PC-9 (cell line): ENCODE measurements at regions not wholly inside any gene's neighbourhood (a gene's known extent, or its start where the extent isn't known, plus 50 kb on each side); places are given as distances from the start of the nearest gene placed in this dataset.

ENCODE experiments used
- BruUV-seq: library from RNA; stranded (reverse); fragments of 400-500 nt; replicated peaks from 2 replicates; lab custom pipeline; 2021; lab: Mats Ljungman, UMichigan
- CTCF ChIA-PET: fragments of 300-600 bp; sonication (Branson Sonifier 250); formaldehyde crosslinking; loops from one replicate; lab custom pipeline; 2022; ENCODE audit warnings: antibody characterized with exemption; lab: Charles Lee
- POLR2A ChIA-PET: fragments of 300-600 bp; sonication (Branson Sonifier 250); formaldehyde crosslinking; loops from one replicate; lab custom pipeline; 2022; ENCODE audit warnings: antibody characterized with exemption; ENCODE audit not compliant: unreplicated experiment; lab: Charles Lee
- DNase-seq, 2 experiments: peaks; one replicate each; pipeline versions ENCODE4 v3.0.0 to v3.0.0-alpha.2; 2015 to 2022; ENCODE audit warnings: mixed read lengths in 1 of 2
- H2AFZ ChIP-seq: fragments of 200-600 bp; sonication (generic); 2 replicates; pipeline ENCODE4 v1.8.1; 2017; ENCODE audit warnings: antibody characterized with exemption
- H3F3A ChIP-seq: fragments of 200-600 bp; sonication (generic); 2 replicates; pipeline ENCODE4 v1.8.1; 2017; ENCODE audit warnings: antibody characterized with exemption, mild to moderate bottlenecking, low read depth; ENCODE audit not compliant: insufficient read depth
- H3K27ac ChIP-seq: fragments of 200-600 bp; sonication (generic); 2 replicates; pipeline ENCODE4 v1.6.1; 2016; ENCODE audit warnings: mixed run types
- H3K27me3 ChIP-seq: fragments of 200-600 bp; sonication (generic); 2 replicates; pipeline ENCODE4 v1.6.1; 2016; ENCODE audit warnings: low read depth, mixed run types; ENCODE audit not compliant: insufficient read depth
- H3K36me3 ChIP-seq: fragments of 200-600 bp; sonication (generic); 2 replicates; pipeline ENCODE4 v1.6.1; 2016; ENCODE audit warnings: low read depth, mixed run types
- H3K4me1 ChIP-seq: fragments of 200-600 bp; sonication (generic); replicated peaks from 2 replicates; pipeline ENCODE4 v1.6.1; 2016; ENCODE audit warnings: mixed run types; ENCODE audit not compliant: insufficient read depth
- H3K4me2 ChIP-seq: fragments of 200-600 bp; sonication (generic); 2 replicates; pipeline ENCODE4 v1.6.1; 2017; ENCODE audit warnings: mixed run types
- H3K4me3 ChIP-seq: fragments of 200-600 bp; sonication (generic); 2 replicates; pipeline ENCODE4 v1.6.1; 2016; ENCODE audit warnings: mixed run types
- H3K79me2 ChIP-seq: fragments of 200-600 bp; sonication (generic); 2 replicates; pipeline ENCODE4 v1.6.1; 2017; ENCODE audit warnings: low read depth, mixed run types
- H3K9me2 ChIP-seq: fragments of 200-600 bp; sonication (generic); 2 replicates; pipeline ENCODE4 v1.8.1; 2017; ENCODE audit warnings: mild to moderate bottlenecking; ENCODE audit not compliant: insufficient read depth
- H3K9me3 ChIP-seq: fragments of 200-600 bp; sonication (generic); 2 replicates; pipeline ENCODE4 v1.8.1; 2016; ENCODE audit warnings: low read depth; ENCODE audit not compliant: insufficient read depth
- H4K20me1 ChIP-seq: fragments of 200-600 bp; sonication (generic); 2 replicates; pipeline ENCODE4 v1.8.1; 2017; ENCODE audit not compliant: insufficient read depth
- EZH2 ChIP-seq: fragments of 200-600 bp; sonication (generic); IDR thresholded peaks from 2 replicates; pipeline ENCODE4 v1.8.0; 2017; ENCODE audit warnings: antibody characterized with exemption, low read depth
- intact Hi-C: fragments of 100-400 bp; cut with micrococcal nuclease; formaldehyde crosslinking; loops from one replicate; pipeline ENCODE4 v1.10.0; 2022; ENCODE audit not compliant: unreplicated experiment
- TF ChIP-seq, protein P1 (sequence below): fragments of 200-600 bp; sonication (generic); conservative IDR thresholded peaks from 2 replicates; pipeline ENCODE4 v1.6.1; 2017; ENCODE audit warnings: mixed run types, antibody characterized with exemption, mild to moderate bottlenecking, moderate library complexity

DNA sequence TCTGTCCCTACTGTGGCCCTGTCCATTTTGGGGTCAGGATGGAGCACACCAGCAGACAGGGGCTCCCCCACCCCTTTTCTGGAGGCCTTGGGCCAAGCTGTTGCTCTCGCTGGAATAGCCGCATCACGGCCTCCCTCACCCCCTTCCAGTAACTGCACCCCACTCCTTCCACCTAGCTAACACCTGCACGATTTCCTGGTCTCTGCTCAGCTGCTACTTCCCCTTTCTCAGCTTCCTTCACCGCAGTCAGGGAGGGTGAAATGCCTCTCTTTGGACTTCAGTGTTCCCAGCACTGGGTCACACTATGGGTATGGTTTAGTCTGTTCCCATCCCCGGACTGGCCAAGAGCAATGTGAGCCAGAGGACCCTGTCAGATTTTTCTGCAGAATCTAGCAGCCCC lies 400.2 kb downstream of the MCTP2 start:
- no TSS peak for BruUV-seq
- peaks cover 8% of the 10 kb centered on the region for H3K27me3 ChIP-seq
- H3K27ac ChIP-seq = no peak overlapping the region
- DNase-seq = no peak
- H4K20me1 ChIP-seq = no peaks in the 10 kb centered on the region
- H3K36me3 ChIP-seq = no peaks in the 10 kb centered on the region
- TF ChIP-seq, protein P1, sequence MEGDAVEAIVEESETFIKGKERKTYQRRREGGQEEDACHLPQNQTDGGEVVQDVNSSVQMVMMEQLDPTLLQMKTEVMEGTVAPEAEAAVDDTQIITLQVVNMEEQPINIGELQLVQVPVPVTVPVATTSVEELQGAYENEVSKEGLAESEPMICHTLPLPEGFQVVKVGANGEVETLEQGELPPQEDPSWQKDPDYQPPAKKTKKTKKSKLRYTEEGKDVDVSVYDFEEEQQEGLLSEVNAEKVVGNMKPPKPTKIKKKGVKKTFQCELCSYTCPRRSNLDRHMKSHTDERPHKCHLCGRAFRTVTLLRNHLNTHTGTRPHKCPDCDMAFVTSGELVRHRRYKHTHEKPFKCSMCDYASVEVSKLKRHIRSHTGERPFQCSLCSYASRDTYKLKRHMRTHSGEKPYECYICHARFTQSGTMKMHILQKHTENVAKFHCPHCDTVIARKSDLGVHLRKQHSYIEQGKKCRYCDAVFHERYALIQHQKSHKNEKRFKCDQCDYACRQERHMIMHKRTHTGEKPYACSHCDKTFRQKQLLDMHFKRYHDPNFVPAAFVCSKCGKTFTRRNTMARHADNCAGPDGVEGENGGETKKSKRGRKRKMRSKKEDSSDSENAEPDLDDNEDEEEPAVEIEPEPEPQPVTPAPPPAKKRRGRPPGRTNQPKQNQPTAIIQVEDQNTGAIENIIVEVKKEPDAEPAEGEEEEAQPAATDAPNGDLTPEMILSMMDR = no peak
- TF ChIP-seq EZH2 = no peak
- no peaks in the 10 kb centered on the region for H3K79me2 ChIP-seq
- ChIA-PET CTCF (no interaction called here), POLR2A (no interaction called here)
- no peaks in the 10 kb centered on the region for H3K4me1 ChIP-seq
- H2AFZ ChIP-seq = no peak overlapping the region
- intact Hi-C loops = no loop called here
- no peaks in the 10 kb centered on the region for H3K9me3 ChIP-seq
- H3K4me2 ChIP-seq = no peak overlapping the region
- H3K4me3 ChIP-seq = no peak overlapping the region
- no peaks in the 10 kb centered on the region for H3K9me2 ChIP-seq
- H3F3A ChIP-seq = no peaks in the 10 kb centered on the region

DNA sequence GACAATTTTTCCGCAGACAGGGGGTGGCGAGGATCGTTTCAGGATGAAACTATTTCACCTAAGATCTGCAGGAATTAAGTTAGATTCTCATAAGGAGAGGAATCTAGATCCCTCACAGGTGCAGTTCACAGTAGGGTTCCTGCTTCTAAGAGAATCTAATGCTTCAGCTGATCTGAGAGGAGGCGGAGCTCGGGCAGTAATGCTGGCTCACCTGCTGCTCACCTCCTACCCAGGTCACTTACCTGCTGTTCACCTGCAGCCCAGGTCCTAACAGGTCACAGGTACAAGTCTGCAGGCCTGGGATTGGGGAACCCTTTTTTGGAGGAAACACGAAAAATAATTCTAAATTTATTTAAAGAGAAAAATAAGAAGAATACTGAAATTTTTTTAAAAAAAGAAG lies 406.8 kb downstream of the MCTP2 start:
- TF ChIP-seq, protein P1 = no peak
- TF ChIP-seq EZH2 = no peak
- intact Hi-C loops = no loop called here
- POLR2A ChIA-PET = no interaction called here
- no TSS peak for BruUV-seq
- Histone ChIP-seq H3K79me2 (no peaks in the 10 kb centered on the region), H4K20me1 (no peaks in the 10 kb centered on the region), H3K9me3 (no peaks in the 10 kb centered on the region), H3K9me2 (no peaks in the 10 kb centered on the region), H3K27me3 (no peaks in the 10 kb centered on the region; the same call in 1 of the 2 replicates), H3K4me1 (no peaks in the 10 kb centered on the region), H3K4me3 (no peak overlapping the region), H3K27ac (no peak overlapping the region), H3K36me3 (no peaks in the 10 kb centered on the region), H2AFZ (no peak overlapping the region), H3F3A (no peaks in the 10 kb centered on the region), H3K4me2 (no peak overlapping the region)
- no peak for DNase-seq
- CTCF ChIA-PET = no interaction called here

DNA sequence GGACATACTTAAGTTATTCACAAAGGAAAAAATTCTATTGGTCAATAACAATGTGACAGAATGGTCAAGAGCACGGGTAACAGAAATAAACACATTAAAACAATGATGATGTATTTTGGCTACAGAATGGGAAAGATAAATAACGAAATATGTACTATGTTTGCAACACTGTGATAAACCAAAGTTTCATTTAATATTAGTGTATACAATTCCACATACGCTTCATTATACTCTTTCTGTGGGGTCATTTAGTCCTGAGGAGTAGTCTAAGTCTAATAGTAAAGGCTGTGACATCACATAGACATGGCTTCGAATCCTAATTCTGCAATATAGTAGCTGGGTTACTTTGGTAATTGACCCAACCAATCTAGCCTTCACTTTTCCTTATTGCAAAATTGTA lies 408.3 kb downstream of the MCTP2 start:
- H3K27me3 ChIP-seq = no peaks in the 10 kb centered on the region; the same call in 1 of the 2 replicates
- DNase-seq = no peak
- H3F3A ChIP-seq = no peaks in the 10 kb centered on the region
- H3K36me3 ChIP-seq = no peaks in the 10 kb centered on the region
- intact Hi-C loops = no loop called here
- no peak overlapping the region for H3K4me3 ChIP-seq
- no peak overlapping the region for H3K27ac ChIP-seq
- no peaks in the 10 kb centered on the region for H3K9me3 ChIP-seq
- no peaks in the 10 kb centered on the region for H3K9me2 ChIP-seq
- ChIA-PET CTCF (no interaction called here), POLR2A (no interaction called here)
- no peaks in the 10 kb centered on the region for H3K4me1 ChIP-seq
- H4K20me1 ChIP-seq = no peaks in the 10 kb centered on the region
- H3K4me2 ChIP-seq = no peak overlapping the region
- H2AFZ ChIP-seq = no peak overlapping the region
- H3K79me2 ChIP-seq = no peaks in the 10 kb centered on the region
- TF ChIP-seq EZH2 = no peak
- TF ChIP-seq, protein P1 = no peak
- no TSS peak for BruUV-seq
